ENCODE measurements at regions not wholly inside any gene's neighbourhood (a gene's known extent, or its start where the extent isn't known, plus 50 kb on each side); places are given as distances from the start of the nearest gene placed in this dataset.

DNA sequence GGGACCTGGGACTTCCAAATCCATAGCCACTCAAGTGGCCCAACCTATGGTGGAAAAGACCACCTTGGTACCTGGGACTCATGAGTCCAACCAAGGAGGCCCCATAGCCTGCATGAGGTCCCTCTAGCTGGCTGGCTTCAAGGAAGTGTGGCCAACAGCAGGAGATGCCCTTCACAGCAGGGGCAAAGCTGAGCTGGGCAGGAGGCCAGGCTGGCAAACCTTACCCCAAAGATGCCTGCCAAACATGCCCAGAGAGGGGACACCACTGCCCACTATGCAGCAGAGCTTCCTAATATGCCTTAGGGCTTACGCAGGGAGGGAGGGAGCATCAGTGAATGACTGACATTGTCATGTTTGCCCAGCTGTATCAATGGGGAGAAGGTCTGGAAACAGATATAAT is 188.0 kb upstream of the GLI2 start:
- Histone ChIP-seq H2AFZ (no peak overlapping the region), H3K27ac (ENCODE audit: low read depth) (no peak overlapping the region), H3K27me3 (ENCODE audit: insufficient read depth) (peaks cover 21% of the 10 kb centered on the region), H3K4me2 (no peak overlapping the region), H3F3A (replicated peaks; ENCODE audit: low read depth) (no peaks in the 10 kb centered on the region), H3K9me2 (ENCODE audit: insufficient read depth) (no peaks in the 10 kb centered on the region), H3K4me1 (ENCODE audit: insufficient read depth) (0 out of 2 replicates have a peak, but pooled peaks cover 6% of the 10 kb centered on the region), H3K79me2 (replicated peaks; ENCODE audit: insufficient read depth) (no peaks in the 10 kb centered on the region), H4K20me1 (replicated peaks; ENCODE audit: insufficient read depth) (no peaks in the 10 kb centered on the region), H3K4me3 (no peak overlapping the region), H3K36me3 (ENCODE audit: insufficient read depth) (no peaks in the 10 kb centered on the region)
- ATAC-seq = no peak
- no peak overlapping the region for H3K4me3 Mint-ChIP-seq
- H3K9me3 Mint-ChIP-seq = no peaks in the 10 kb centered on the region; the same call in 2 of the 3 replicates
- H3K27me3 Mint-ChIP-seq (ENCODE audit: insufficient read depth, low read depth, poor library complexity) = peaks cover 17% of the 10 kb centered on the region
- TF ChIP-seq NANOG (IDR thresholded peaks at IDR 0.05; ENCODE audit: borderline replicate concordance) (no peak), POLR2AphosphoS5 (IDR thresholded peaks at IDR 0.05; ENCODE audit: low read depth) (no peak)
- H3K4me1 Mint-ChIP-seq = peaks cover 18% of the 10 kb centered on the region
- DNase-seq (ENCODE audit: low spot score) = no peak
- no peaks in the 10 kb centered on the region for H3K36me3 Mint-ChIP-seq (ENCODE audit: low read depth)
- H3K27ac Mint-ChIP-seq = no peak overlapping the region

GRCh38 chr2:120548627-120549608 is 186.8 kb upstream of the GLI2 start:
- H3K9me3 Mint-ChIP-seq = no peaks in the 10 kb centered on the region; the same call in 2 of the 3 replicates
- Histone ChIP-seq H3F3A (replicated peaks; ENCODE audit: low read depth) (no peaks in the 10 kb centered on the region), H3K9me2 (ENCODE audit: insufficient read depth) (no peaks in the 10 kb centered on the region), H3K36me3 (ENCODE audit: insufficient read depth) (no peaks in the 10 kb centered on the region), H4K20me1 (replicated peaks; ENCODE audit: insufficient read depth) (no peaks in the 10 kb centered on the region), H2AFZ (no peak overlapping the region), H3K27ac (ENCODE audit: low read depth) (no peak overlapping the region), H3K4me3 (no peak overlapping the region), H3K4me2 (no peak overlapping the region), H3K4me1 (ENCODE audit: insufficient read depth) (0 out of 2 replicates have a peak, but pooled peaks cover 6% of the 10 kb centered on the region), H3K27me3 (ENCODE audit: insufficient read depth) (peaks cover 22% of the 10 kb centered on the region), H3K79me2 (replicated peaks; ENCODE audit: insufficient read depth) (no peaks in the 10 kb centered on the region)
- peaks cover 19% of the 10 kb centered on the region for H3K4me1 Mint-ChIP-seq
- ATAC-seq = no peak
- H3K36me3 Mint-ChIP-seq (ENCODE audit: low read depth) = no peaks in the 10 kb centered on the region
- DNase-seq (ENCODE audit: low spot score) = no peak
- no peak overlapping the region for H3K4me3 Mint-ChIP-seq
- TF ChIP-seq STAT1 (IDR thresholded peaks at IDR 0.05; ENCODE audit: unreplicated experiment) (no peak), CREB1 (CRISPR knock-in tag; IDR thresholded peaks at IDR 0.05; ENCODE audit: low read depth) (no peak), JUNB (IDR thresholded peaks at IDR 0.05; ENCODE audit: unreplicated experiment) (no peak), NANOG (IDR thresholded peaks at IDR 0.05; ENCODE audit: borderline replicate concordance) (no peak), POLR2AphosphoS5 (IDR thresholded peaks at IDR 0.05; ENCODE audit: low read depth) (no peak), EZH2phosphoT487 (IDR thresholded peaks at IDR 0.05; ENCODE audit: unreplicated experiment) (no peak), ZNF331 (CRISPR knock-in tag; IDR thresholded peaks at IDR 0.05; ENCODE audit: low read depth) (no peak)
- TF ChIP-seq, protein P1, sequence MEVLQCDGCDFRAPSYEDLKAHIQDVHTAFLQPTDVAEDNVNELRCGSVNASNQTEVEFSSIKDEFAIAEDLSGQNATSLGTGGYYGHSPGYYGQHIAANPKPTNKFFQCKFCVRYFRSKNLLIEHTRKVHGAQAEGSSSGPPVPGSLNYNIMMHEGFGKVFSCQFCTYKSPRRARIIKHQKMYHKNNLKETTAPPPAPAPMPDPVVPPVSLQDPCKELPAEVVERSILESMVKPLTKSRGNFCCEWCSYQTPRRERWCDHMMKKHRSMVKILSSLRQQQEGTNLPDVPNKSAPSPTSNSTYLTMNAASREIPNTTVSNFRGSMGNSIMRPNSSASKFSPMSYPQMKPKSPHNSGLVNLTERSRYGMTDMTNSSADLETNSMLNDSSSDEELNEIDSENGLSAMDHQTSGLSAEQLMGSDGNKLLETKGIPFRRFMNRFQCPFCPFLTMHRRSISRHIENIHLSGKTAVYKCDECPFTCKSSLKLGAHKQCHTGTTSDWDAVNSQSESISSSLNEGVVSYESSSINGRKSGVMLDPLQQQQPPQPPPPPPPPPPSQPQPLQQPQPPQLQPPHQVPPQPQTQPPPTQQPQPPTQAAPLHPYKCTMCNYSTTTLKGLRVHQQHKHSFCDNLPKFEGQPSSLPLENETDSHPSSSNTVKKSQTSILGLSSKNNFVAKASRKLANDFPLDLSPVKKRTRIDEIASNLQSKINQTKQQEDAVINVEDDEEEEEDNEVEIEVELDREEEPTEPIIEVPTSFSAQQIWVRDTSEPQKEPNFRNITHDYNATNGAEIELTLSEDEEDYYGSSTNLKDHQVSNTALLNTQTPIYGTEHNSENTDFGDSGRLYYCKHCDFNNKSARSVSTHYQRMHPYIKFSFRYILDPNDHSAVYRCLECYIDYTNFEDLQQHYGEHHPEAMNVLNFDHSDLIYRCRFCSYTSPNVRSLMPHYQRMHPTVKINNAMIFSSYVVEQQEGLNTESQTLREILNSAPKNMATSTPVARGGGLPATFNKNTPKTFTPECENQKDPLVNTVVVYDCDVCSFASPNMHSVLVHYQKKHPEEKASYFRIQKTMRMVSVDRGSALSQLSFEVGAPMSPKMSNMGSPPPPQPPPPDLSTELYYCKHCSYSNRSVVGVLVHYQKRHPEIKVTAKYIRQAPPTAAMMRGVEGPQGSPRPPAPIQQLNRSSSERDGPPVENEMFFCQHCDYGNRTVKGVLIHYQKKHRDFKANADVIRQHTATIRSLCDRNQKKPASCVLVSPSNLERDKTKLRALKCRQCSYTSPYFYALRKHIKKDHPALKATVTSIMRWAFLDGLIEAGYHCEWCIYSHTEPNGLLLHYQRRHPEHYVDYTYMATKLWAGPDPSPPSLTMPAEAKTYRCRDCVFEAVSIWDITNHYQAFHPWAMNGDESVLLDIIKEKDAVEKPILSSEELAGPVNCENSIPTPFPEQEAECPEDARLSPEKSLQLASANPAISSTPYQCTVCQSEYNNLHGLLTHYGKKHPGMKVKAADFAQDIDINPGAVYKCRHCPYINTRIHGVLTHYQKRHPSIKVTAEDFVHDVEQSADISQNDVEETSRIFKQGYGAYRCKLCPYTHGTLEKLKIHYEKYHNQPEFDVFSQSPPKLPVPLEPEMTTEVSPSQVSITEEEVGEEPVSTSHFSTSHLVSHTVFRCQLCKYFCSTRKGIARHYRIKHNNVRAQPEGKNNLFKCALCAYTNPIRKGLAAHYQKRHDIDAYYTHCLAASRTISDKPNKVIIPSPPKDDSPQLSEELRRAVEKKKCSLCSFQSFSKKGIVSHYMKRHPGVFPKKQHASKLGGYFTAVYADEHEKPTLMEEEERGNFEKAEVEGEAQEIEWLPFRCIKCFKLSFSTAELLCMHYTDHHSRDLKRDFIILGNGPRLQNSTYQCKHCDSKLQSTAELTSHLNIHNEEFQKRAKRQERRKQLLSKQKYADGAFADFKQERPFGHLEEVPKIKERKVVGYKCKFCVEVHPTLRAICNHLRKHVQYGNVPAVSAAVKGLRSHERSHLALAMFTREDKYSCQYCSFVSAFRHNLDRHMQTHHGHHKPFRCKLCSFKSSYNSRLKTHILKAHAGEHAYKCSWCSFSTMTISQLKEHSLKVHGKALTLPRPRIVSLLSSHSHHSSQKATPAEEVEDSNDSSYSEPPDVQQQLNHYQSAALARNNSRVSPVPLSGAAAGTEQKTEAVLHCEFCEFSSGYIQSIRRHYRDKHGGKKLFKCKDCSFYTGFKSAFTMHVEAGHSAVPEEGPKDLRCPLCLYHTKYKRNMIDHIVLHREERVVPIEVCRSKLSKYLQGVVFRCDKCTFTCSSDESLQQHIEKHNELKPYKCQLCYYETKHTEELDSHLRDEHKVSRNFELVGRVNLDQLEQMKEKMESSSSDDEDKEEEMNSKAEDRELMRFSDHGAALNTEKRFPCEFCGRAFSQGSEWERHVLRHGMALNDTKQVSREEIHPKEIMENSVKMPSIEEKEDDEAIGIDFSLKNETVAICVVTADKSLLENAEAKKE (CRISPR knock-in tag; IDR thresholded peaks at IDR 0.05) = no peak
- TF ChIP-seq, protein P2, sequence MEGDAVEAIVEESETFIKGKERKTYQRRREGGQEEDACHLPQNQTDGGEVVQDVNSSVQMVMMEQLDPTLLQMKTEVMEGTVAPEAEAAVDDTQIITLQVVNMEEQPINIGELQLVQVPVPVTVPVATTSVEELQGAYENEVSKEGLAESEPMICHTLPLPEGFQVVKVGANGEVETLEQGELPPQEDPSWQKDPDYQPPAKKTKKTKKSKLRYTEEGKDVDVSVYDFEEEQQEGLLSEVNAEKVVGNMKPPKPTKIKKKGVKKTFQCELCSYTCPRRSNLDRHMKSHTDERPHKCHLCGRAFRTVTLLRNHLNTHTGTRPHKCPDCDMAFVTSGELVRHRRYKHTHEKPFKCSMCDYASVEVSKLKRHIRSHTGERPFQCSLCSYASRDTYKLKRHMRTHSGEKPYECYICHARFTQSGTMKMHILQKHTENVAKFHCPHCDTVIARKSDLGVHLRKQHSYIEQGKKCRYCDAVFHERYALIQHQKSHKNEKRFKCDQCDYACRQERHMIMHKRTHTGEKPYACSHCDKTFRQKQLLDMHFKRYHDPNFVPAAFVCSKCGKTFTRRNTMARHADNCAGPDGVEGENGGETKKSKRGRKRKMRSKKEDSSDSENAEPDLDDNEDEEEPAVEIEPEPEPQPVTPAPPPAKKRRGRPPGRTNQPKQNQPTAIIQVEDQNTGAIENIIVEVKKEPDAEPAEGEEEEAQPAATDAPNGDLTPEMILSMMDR (conservative IDR thresholded peaks at IDR 0.05; ENCODE audit: low read depth in 2 of 2) = no peak
- H3K27ac Mint-ChIP-seq = no peak overlapping the region
- H3K27me3 Mint-ChIP-seq (ENCODE audit: insufficient read depth, low read depth, poor library complexity) = peaks cover 21% of the 10 kb centered on the region
